ENCODE measurements at regions not wholly inside any gene's neighbourhood (a gene's known extent, or its start where the extent isn't known, plus 50 kb on each side); places are given as distances from the start of the nearest gene placed in this dataset.

DNA sequence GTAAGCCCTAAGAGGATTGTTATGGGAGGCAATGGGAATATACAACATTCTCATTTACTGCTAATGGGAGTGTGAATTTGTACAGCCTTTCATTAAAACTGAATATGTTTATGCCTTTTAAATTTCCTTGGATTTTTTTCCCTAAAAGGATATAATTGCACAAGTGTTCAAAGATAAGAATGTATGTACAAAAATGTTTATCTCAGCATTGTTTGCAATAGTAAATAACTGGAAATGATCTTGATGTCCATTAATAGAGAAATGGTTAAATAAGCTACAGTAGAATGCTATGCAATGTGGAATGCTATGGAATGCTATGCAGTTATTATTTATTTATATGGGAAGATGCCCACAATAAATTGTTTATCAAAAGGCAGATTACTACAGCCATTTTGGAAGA, 62.5 kb upstream of the SLC38A2 start:
- TF ChIP-seq, protein P1, sequence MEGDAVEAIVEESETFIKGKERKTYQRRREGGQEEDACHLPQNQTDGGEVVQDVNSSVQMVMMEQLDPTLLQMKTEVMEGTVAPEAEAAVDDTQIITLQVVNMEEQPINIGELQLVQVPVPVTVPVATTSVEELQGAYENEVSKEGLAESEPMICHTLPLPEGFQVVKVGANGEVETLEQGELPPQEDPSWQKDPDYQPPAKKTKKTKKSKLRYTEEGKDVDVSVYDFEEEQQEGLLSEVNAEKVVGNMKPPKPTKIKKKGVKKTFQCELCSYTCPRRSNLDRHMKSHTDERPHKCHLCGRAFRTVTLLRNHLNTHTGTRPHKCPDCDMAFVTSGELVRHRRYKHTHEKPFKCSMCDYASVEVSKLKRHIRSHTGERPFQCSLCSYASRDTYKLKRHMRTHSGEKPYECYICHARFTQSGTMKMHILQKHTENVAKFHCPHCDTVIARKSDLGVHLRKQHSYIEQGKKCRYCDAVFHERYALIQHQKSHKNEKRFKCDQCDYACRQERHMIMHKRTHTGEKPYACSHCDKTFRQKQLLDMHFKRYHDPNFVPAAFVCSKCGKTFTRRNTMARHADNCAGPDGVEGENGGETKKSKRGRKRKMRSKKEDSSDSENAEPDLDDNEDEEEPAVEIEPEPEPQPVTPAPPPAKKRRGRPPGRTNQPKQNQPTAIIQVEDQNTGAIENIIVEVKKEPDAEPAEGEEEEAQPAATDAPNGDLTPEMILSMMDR (IDR thresholded peaks at IDR 0.05), result no peak
- TF ChIP-seq POLR2A (IDR thresholded peaks at IDR 0.05), result no peak

All from heart left ventricle (tissue), 13 donors.